GM06990 (cell line): ENCODE measurements at regions not wholly inside any gene's neighbourhood (a gene's known extent, or its start where the extent isn't known, plus 50 kb on each side); places are given as distances from the start of the nearest gene placed in this dataset.

ENCODE experiments used
- DNase-seq: peaks from one replicate; pipeline ENCODE4 v3.0.0-alpha.2; 2011; ENCODE audit not compliant: insufficient read length; ENCODE audit errors: extremely low read depth
- H3K27me3 ChIP-seq: replicated peaks from 2 replicates; pipeline ENCODE4 v1.6.0; 2011; ENCODE audit warnings: low read length; ENCODE audit not compliant: control insufficient read depth, insufficient read depth
- H3K36me3 ChIP-seq: 2 replicates; pipeline ENCODE4 v1.5.1; 2011; ENCODE audit warnings: low read length; ENCODE audit not compliant: control insufficient read depth, insufficient read depth
- H3K4me3 ChIP-seq: replicated peaks from 2 replicates; pipeline ENCODE4 v1.5.1; 2011; ENCODE audit warnings: low read depth, mild to moderate bottlenecking, control low read depth, low read length
- CTCF ChIP-seq: IDR thresholded peaks from 2 replicates; pipeline ENCODE4 v1.5.1; 2011; ENCODE audit warnings: low read length, control low read depth, mild to moderate bottlenecking, inconsistent platforms; ENCODE audit not compliant: insufficient read depth, poor library complexity, severe bottlenecking

GRCh38 chr16:73737637-73738036 is 559.0 kb upstream of the PSMD7 start:
- Histone ChIP-seq H3K36me3 (no peaks in the 10 kb centered on the region), H3K4me3 (no peak overlapping the region), H3K27me3 (no peaks in the 10 kb centered on the region)
- DNase-seq: no peak
- no peak for TF ChIP-seq CTCF

- H3K27me3 ChIP-seq: no peaks in the 10 kb centered on the region
- H3K4me3 ChIP-seq: no peak overlapping the region
- no peak for DNase-seq
- no peaks in the 10 kb centered on the region for H3K36me3 ChIP-seq
- no peak for TF ChIP-seq CTCF
These were observed 560.7 kb upstream of the PSMD7 start for GRCh38 chr16:73735954-73736353.

GRCh38 chr16:73735018-73735417 is 561.6 kb upstream of the PSMD7 start:
- Histone ChIP-seq H3K36me3 (no peaks in the 10 kb centered on the region), H3K27me3 (no peaks in the 10 kb centered on the region), H3K4me3 (no peak overlapping the region)
- TF ChIP-seq CTCF: no peak
- DNase-seq: no peak

GRCh38 chr16:73732681-73733080 is 563.9 kb upstream of the PSMD7 start:
- no peak for TF ChIP-seq CTCF
- no peak overlapping the region for H3K4me3 ChIP-seq
- H3K27me3 ChIP-seq: no peaks in the 10 kb centered on the region
- DNase-seq: no peak
- H3K36me3 ChIP-seq: no peaks in the 10 kb centered on the region

GRCh38 chr16:73732143-73732542 is 564.5 kb upstream of the PSMD7 start:
- Histone ChIP-seq H3K4me3 (no peak overlapping the region), H3K27me3 (no peaks in the 10 kb centered on the region), H3K36me3 (no peaks in the 10 kb centered on the region)
- no peak for DNase-seq
- TF ChIP-seq CTCF: no peak

GRCh38 chr16:73730481-73731090 is 566.0 kb upstream of the PSMD7 start:
- H3K27me3 ChIP-seq: no peaks in the 10 kb centered on the region
- no peak overlapping the region for H3K4me3 ChIP-seq
- no peaks in the 10 kb centered on the region for H3K36me3 ChIP-seq
- TF ChIP-seq CTCF: no peak
- DNase-seq: no peak
